ENCODE measurements at regions not wholly inside any gene's neighbourhood (a gene's known extent, or its start where the extent isn't known, plus 50 kb on each side); places are given as distances from the start of the nearest gene placed in this dataset.

DNA sequence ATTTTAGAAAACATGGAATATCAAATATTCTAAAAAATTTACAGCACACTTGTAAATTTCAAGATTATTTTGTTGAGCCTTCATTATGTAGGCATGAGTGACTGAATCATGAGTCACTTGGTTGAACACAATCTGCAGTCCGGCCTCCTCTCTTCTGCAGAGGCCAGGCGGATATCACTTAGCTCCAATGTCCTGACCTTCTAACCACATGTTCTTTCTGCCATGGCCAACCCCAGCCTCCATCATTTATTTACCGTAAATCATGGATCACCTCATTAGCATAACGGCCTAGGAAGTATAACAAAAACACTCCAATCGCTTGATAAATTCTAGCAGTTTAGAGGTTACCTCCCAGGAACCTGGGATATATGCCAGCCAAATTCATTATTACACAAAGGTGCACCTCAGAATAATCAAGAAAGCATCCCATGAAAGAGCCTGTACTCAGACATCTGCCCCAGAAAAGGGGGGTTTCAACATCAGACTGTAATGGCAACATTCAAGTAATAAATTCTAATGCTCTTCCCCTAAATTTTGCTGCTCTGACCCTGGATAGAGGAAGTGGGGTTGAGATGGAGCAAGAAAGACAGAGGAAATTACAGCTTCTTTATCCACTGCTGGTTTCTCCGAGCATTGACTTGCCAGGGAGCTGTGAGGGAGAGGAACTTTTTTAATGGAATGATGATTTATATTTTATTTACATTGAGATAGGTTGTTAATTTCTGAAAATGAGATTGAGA lies 2153.6 kb upstream of the AGA start:
- no peaks in the 10 kb centered on the region for H3K27me3 ChIP-seq (ENCODE audit: insufficient read depth, low read length)
- intact Hi-C loops (cut with micrococcal nuclease), result no loop called here
- DNase-seq (ENCODE audit: low read depth, low spot score) (peak; percentile 8), ATAC-seq (peak; percentile 44; the same call in 1 of the 2 replicates)
- ChIA-PET RAD21 (ENCODE audit: low non-redundant PET in 1 of 2, low total read pairs in 2 of 2, uncharacterized antibody in 2 of 2, unreplicated experiment in 2 of 2) (no interaction called here), POLR2A (no interaction called here), CTCF (no interaction called here)
- no peak overlapping the region for H3K9ac ChIP-seq (ENCODE audit: low read length)
- no peak overlapping the region for H3K4me3 ChIP-seq (replicated peaks in 1 of 2; ENCODE audit: low read depth in 1 of 2, low read length in 2 of 2)
- H3K4me2 ChIP-seq (ENCODE audit: low read length), result no peak overlapping the region; the same call in 1 of the 2 replicates
- H3K4me1 ChIP-seq (ENCODE audit: control insufficient read depth in 1 of 2, insufficient read depth in 2 of 2, low read length in 2 of 2), result peaks cover 0 to 5% of the 10 kb centered on the region in 2 experiments; a peak in 2 of 4 replicates
- no peaks in the 10 kb centered on the region for H3K9me2 ChIP-seq (ENCODE audit: insufficient read depth)
- no peak overlapping the region for H3K27ac ChIP-seq (ENCODE audit: low read depth, low read length)
- no peaks in the 10 kb centered on the region for H3K9me3 ChIP-seq (ENCODE audit: control insufficient read depth in 1 of 2, insufficient read depth in 1 of 2, low read depth in 1 of 2, low read length in 2 of 2)
- no peaks in the 10 kb centered on the region for H3K79me2 ChIP-seq (ENCODE audit: insufficient read depth, low read length)
- TF ChIP-seq YY1 (IDR thresholded peaks at IDR 0.05; ENCODE audit: extremely low read depth, insufficient replicate concordance, low read depth, low read length) (no peak), TCF7L2 (IDR thresholded peaks at IDR 0.05; ENCODE audit: borderline replicate concordance, extremely low read depth, insufficient read depth, insufficient read length) (no peak), EZH2 (IDR thresholded peaks at IDR 0.05) (no peak), SRF (IDR thresholded peaks at IDR 0.05; ENCODE audit: low read depth) (no peak), CBX3 (IDR thresholded peaks at IDR 0.05; ENCODE audit: low read depth) (no peak), FOSL1 (IDR thresholded peaks at IDR 0.05; ENCODE audit: low read depth) (no peak), SP1 (IDR thresholded peaks at IDR 0.05; ENCODE audit: low read depth) (no peak), ELF1 (IDR thresholded peaks at IDR 0.05; ENCODE audit: borderline replicate concordance, low read depth) (no peak), POLR2AphosphoS5 (IDR thresholded peaks at IDR 0.05; ENCODE audit: low read depth, low read length) (no peak), POLR2A (IDR thresholded peaks at IDR 0.05; ENCODE audit: borderline replicate concordance, extremely low read depth, insufficient read depth, insufficient read length) (no peak), SIN3A (IDR thresholded peaks at IDR 0.05; ENCODE audit: low read depth) (no peak), ZNF274 (IDR thresholded peaks at IDR 0.05; ENCODE audit: low read depth, low read length) (no peak), CEBPB (IDR thresholded peaks at IDR 0.05; ENCODE audit: low read depth) (no peak), EZH2phosphoT487 (IDR thresholded peaks at IDR 0.05; ENCODE audit: borderline replicate concordance) (no peak)
- TF ChIP-seq, protein P1, sequence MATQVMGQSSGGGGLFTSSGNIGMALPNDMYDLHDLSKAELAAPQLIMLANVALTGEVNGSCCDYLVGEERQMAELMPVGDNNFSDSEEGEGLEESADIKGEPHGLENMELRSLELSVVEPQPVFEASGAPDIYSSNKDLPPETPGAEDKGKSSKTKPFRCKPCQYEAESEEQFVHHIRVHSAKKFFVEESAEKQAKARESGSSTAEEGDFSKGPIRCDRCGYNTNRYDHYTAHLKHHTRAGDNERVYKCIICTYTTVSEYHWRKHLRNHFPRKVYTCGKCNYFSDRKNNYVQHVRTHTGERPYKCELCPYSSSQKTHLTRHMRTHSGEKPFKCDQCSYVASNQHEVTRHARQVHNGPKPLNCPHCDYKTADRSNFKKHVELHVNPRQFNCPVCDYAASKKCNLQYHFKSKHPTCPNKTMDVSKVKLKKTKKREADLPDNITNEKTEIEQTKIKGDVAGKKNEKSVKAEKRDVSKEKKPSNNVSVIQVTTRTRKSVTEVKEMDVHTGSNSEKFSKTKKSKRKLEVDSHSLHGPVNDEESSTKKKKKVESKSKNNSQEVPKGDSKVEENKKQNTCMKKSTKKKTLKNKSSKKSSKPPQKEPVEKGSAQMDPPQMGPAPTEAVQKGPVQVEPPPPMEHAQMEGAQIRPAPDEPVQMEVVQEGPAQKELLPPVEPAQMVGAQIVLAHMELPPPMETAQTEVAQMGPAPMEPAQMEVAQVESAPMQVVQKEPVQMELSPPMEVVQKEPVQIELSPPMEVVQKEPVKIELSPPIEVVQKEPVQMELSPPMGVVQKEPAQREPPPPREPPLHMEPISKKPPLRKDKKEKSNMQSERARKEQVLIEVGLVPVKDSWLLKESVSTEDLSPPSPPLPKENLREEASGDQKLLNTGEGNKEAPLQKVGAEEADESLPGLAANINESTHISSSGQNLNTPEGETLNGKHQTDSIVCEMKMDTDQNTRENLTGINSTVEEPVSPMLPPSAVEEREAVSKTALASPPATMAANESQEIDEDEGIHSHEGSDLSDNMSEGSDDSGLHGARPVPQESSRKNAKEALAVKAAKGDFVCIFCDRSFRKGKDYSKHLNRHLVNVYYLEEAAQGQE (IDR thresholded peaks at IDR 0.05; ENCODE audit: low read depth), result no peak
- TF ChIP-seq, protein P2, sequence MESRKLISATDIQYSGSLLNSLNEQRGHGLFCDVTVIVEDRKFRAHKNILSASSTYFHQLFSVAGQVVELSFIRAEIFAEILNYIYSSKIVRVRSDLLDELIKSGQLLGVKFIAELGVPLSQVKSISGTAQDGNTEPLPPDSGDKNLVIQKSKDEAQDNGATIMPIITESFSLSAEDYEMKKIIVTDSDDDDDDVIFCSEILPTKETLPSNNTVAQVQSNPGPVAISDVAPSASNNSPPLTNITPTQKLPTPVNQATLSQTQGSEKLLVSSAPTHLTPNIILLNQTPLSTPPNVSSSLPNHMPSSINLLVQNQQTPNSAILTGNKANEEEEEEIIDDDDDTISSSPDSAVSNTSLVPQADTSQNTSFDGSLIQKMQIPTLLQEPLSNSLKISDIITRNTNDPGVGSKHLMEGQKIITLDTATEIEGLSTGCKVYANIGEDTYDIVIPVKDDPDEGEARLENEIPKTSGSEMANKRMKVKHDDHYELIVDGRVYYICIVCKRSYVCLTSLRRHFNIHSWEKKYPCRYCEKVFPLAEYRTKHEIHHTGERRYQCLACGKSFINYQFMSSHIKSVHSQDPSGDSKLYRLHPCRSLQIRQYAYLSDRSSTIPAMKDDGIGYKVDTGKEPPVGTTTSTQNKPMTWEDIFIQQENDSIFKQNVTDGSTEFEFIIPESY (IDR thresholded peaks at IDR 0.05; ENCODE audit: extremely low read depth, insufficient replicate concordance, low read length), result no peak
- TF ChIP-seq, protein P3, sequence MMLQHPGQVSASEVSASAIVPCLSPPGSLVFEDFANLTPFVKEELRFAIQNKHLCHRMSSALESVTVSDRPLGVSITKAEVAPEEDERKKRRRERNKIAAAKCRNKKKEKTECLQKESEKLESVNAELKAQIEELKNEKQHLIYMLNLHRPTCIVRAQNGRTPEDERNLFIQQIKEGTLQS (IDR thresholded peaks at IDR 0.05), result no peak
- no peaks in the 10 kb centered on the region for H3K36me3 ChIP-seq (ENCODE audit: control insufficient read depth in 1 of 2, insufficient read depth in 2 of 2, low read length in 2 of 2)
- BruUV-seq (replicated peaks), result no TSS peak
- H4K20me1 ChIP-seq (ENCODE audit: insufficient read depth), result no peaks in the 10 kb centered on the region
- peak overlapping the region; percentile 65 for H2AFZ ChIP-seq (ENCODE audit: low read depth, low read length, poor library complexity, severe bottlenecking)

Data from HCT116 (cell line).